HG02981 (cell line): ENCODE measurements at regions not wholly inside any gene's neighbourhood (a gene's known extent, or its start where the extent isn't known, plus 50 kb on each side); places are given as distances from the start of the nearest gene placed in this dataset.
"Not testable (repeated sequence)": the region's sequence is repeated elsewhere in the genome, so short reads cannot be mapped to it uniquely, and the experiment has no call there.

Source experiments
- ATAC-seq: cut with Tn5 transposase; IDR thresholded peaks from one replicate; pipeline ENCODE4 v1.9.1; 2021; ENCODE audit warnings: mild to moderate bottlenecking, moderate library complexity; ENCODE audit not compliant: unreplicated experiment

DNA sequence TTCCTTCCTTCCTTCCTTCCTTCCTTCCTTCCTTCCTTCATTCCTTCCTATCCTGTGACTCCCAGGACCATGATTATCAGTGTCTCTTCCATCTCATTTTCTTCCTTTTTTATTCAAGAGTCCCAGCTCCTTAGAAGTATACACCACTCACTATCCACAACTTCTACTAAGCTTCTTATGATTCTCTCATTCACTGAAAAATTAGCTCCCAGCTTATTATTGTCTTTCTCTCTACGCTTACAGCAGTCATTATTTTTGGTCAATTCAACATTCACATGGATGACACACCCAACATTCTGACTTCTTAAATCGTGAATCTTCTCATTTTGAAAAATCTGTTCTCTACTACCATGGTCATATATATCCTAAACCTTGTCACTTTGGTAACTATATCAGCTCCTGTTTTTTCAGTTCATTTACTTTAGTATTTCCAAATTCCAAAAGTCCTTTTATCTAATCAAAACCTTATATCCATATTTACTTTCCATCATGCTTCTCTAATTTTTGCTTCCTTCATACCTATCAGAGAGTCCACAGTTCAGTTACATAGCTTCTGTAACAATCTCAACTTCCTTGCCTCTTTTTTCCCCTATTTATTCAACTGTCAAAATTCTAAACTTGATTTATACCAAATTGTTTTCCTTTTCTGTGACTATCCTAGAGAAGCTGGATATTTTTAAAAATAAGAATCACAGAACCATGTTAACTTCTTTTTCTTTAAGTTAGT, 677.5 kb downstream of the RAPGEF2 start:
- no peak for ATAC-seq

DNA sequence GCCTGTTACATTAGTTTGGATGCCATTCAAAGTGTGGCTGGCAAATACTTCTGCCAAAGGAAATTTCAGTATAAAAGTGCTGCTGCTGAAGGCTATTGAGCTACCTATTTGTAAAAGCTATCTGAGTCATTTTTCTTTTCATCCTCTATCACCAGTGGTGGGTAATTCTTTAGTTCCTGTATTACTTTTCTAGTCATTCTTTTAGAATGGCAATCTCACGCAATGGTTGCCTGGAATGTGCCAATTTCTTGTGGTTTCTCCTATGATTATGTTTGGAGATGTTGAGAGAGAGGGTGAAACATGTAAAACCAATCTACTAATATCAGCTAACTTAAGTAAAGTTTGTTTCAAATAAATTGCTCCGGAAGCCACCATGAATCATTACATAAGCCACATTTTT, 685.0 kb downstream of the RAPGEF2 start:
- ATAC-seq: no peak

GRCh38 chr4:159791334-159791733, 688.5 kb downstream of the RAPGEF2 start:
- no peak for ATAC-seq

DNA sequence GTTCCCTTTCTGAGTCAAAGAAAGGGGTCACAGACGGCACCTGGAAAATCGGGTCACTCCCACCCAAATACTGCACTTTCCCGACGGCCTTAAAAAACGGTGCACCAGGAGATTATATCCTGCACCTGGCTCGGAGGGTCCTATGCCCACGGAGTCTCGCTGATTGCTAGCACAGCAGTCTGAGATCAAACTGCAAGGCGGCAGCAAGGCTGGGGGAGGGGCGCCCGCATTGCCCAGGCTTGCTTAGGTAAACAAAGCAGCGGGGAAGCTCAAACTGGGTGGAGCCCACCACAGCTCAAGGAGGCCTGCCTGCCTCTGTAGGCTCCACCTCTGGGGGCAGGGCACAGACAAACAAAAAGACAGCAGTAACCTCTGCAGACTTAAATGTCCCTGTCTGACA, 701.7 kb downstream of the RAPGEF2 start:
- ATAC-seq: not testable (repeated sequence)

GRCh38 chr4:159823743-159824142, 720.9 kb downstream of the RAPGEF2 start:
- no peak for ATAC-seq

DNA sequence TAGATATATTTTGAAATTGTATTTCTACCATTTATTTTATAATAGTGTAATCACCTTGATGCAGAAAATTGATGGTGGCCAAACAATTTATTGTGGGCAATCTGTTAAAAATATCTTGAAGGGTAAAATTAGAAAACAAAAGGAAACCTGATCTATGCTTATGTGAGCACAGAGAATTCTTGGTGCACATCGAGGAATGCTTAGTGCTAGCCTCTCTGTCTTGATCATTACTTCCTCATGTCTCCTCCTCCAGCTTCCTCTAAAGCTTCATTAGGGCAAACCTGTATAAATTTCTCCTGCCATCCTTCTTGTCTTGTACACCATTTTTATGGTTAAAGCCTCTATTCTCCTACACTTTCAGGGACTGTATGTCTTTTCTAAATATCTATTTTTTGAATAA, 725.8 kb downstream of the RAPGEF2 start:
- no peak for ATAC-seq

- ATAC-seq: no peak
These were observed 726.3 kb downstream of the RAPGEF2 start for GRCh38 chr4:159829184-159829583.

GRCh38 chr4:159837071-159837470, 734.2 kb downstream of the RAPGEF2 start:
- no peak for ATAC-seq

DNA sequence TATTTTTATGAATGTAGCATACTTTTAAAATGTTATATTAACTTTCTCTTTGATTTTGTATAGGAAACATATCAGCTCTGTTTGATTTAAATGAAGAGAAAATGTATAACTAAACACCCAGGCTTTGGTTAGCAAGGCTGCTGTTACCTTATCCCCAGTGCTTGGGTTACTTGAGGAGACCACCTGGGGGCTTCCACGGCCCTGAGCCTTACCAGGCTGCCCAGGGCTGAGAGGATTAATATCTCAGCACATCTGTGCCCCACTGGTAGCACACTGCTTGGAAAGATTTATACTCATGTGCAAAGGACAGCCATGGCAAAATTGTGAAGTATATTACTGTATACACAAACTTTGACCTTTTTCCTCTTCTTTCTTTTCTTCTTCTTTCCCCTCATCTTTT, 752.9 kb downstream of the RAPGEF2 start:
- no peak for ATAC-seq

DNA sequence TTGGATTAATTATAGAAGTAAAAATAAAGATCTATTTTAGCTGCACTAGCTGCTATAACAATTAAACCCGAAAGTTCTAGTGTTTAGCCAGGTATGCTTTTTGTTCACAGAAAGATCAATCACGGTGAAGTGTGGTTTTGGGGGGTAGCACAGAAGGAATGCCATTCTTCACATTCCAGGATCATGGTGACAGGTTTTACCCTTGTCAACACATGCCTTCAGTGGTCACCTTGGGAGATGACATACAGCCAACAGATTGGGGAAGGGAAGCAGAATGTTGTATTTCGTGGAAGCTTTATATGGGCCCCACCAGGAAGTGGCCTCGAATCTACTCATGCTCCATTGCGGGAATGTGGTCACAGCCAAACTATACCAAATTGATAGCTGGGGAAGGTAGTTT, 753.6 kb downstream of the RAPGEF2 start:
- no peak for ATAC-seq

DNA sequence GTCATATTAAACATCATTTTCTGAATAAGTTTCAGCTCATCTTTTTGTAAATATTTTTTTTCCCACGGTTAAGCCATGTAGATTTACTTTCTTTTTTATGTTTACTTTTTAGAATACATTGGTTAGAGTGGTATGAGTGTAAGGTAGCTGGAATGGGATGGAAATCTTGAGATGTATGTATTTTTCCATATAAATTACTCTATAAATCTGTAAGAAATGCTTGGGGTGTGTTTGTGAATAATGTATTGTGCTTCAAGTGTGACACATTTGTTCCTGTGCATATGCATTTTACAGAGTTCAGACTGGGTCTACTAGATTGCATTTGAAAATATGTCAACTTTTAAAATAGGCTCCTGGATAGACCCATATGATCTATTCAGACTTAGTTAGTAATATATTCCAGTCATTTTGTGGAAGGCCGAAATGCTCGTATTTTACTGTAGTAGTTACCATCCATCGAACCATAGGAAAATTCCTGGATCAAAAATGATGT, 756.8 kb downstream of the RAPGEF2 start:
- no peak for ATAC-seq

GRCh38 chr4:159860945-159861344, 758.1 kb downstream of the RAPGEF2 start:
- no peak for ATAC-seq

- ATAC-seq: no peak
These were observed 761.5 kb downstream of the RAPGEF2 start for GRCh38 chr4:159864337-159864736.

- ATAC-seq: no peak
These were observed 764.8 kb downstream of the RAPGEF2 start for GRCh38 chr4:159867673-159868072.

DNA sequence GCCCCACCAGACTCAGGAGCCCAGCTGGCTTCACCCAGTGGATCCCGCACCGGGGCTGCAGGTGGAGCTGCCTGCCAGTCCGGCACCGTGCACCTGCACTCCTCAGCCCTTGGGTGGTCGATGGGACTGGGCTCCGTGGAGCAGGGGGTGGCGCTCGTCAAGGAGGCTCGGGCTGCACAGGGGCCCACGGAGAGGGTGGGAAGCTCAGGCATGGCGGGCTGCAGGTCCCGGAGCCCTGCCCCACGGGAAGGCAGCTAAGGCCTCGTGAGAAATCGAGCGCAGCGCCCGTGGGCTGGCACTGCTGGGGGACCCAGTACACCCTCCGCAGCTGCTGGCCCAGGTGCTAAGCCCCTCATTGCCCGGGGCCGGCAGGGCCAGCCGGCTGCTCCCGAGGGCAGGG, 766.1 kb downstream of the RAPGEF2 start:
- not testable (repeated sequence) for ATAC-seq

DNA sequence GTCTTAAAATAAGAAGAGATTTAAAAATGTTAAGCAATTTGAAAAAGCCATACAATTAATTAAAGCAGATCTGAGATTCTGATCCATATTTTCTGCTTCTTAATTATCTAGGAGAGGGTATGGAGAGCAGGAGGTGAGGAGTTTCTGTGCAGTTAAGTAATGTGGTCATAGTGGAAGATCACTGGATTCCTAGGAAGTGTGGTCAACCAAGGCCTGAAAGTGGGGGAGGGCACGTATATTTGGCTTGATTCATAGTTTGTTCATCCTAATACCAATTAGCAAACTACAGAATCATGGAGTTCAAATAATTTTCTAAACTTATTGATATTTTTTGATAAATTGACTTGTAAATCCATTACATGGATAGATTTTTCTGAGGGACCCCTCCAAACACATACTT, 768.3 kb downstream of the RAPGEF2 start:
- no peak for ATAC-seq

GRCh38 chr4:159881158-159881557, 778.3 kb downstream of the RAPGEF2 start:
- no peak for ATAC-seq

DNA sequence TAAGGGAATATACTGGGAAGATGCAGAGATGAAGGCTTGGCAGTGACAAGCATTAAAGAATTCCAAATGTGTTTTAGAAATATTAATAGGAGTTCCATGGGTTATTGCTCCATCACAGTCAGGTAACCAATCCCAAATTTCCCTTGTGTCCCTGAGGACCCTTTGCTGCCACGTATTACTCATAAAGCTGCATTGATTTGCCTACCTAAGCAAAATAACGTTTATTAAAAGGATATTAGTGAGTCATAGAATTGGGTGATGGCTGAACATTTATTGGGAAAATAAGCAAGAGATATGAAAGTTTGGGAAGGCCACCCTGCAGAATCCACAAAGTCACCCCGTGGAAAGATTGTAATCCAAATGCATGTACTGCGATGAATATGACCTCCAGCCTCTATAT, 782.1 kb downstream of the RAPGEF2 start:
- no peak for ATAC-seq

DNA sequence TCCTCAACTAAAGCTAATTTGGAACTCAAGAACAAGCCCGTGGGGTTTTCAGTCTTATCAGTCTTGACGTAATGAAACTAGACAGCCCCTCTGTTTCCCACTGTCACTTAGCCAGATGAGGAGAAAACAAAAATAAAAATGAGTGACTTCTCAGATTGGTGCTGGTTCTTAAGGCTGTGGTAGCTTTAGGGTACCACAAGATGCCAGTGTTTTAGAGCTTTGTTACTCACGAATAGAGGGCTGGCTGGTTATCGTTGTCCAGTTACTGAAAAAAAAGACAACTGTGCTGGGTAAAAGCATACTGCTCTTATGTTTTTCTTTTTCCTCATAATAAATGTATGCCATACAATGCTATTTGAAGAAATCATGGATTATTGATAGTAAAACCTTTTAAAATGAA, 796.7 kb downstream of the RAPGEF2 start:
- no peak for ATAC-seq

GRCh38 chr4:159900562-159900961, 797.7 kb downstream of the RAPGEF2 start:
- no peak for ATAC-seq

DNA sequence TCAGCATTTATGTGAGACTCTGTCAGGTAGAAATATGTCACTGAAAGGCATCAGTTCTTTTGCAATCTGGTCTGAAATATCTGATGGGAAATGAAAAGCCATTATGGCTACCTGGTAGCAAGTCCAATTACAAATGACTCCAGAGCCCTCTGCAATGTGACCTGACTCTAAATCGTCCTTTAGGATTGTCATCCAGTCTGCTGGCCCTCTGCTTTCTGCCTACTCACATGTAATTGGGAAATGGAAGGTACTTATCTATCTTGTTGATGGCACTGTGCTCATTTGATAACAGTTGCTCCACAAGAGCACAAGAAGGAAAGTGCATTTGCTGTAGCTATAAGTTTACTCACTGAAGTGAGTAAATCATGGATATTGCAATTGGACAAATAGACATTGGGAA, 799.8 kb downstream of the RAPGEF2 start:
- no peak for ATAC-seq

GRCh38 chr4:159904906-159905305, 802.0 kb downstream of the RAPGEF2 start:
- no peak for ATAC-seq

DNA sequence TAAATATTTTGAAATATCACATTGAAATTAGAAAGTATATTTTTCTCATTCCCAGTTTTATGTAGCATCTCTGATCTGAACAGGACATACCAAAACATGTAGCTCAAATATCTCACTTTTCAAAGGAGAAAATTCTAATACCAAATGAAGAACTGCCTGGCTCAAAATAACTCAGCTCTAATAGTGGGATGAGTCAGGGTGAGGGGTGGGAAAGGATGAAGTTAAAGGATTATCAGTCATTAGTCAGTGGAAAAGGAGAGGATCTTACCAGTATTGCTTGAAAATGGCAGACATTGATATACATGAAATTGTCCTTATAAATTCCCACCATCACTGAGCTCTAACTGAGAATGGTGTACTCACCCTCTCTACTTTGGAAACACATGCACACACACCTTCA, 803.2 kb downstream of the RAPGEF2 start:
- ATAC-seq: no peak
